IPS-NIHi7 (cell line): ENCODE measurements at regions not wholly inside any gene's neighbourhood (a gene's known extent, or its start where the extent isn't known, plus 50 kb on each side); places are given as distances from the start of the nearest gene placed in this dataset.
A peak's percentile ranks its signal among the peaks of the same experiment; 100 is the strongest.

Source experiments
- DNase-seq: peaks from one replicate; pipeline ENCODE4 v3.0.0; 2012; ENCODE audit warnings: mixed read lengths; ENCODE audit errors: extremely low spot score

- DNase-seq: peak; percentile 8
Observed at GRCh38 chr1:195847957-195848875, 760.0 kb downstream of the KCNT2 start.

GRCh38 chr1:195831789-195832188, 776.5 kb downstream of the KCNT2 start:
- no peak for DNase-seq

GRCh38 chr1:195828325-195828724, 779.9 kb downstream of the KCNT2 start:
- no peak for DNase-seq

DNA sequence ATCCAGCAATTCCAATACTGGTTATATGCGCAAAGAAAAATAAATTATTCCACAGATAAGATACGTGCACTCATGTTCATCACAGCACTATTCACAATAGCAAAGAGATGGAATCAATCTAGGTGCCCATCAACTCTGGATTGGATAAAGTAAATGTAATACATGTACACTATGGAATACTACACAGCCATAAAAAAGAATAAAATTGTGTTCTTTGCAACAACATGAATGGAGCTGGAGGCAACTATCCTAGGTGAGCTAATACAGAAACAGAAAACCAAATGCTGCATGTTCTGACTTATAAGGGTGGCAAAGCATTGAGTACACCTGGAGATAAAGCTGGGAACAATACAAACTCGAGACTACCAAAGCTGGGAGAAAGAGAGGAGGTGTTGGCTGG, 787.3 kb downstream of the KCNT2 start:
- no peak for DNase-seq

DNA sequence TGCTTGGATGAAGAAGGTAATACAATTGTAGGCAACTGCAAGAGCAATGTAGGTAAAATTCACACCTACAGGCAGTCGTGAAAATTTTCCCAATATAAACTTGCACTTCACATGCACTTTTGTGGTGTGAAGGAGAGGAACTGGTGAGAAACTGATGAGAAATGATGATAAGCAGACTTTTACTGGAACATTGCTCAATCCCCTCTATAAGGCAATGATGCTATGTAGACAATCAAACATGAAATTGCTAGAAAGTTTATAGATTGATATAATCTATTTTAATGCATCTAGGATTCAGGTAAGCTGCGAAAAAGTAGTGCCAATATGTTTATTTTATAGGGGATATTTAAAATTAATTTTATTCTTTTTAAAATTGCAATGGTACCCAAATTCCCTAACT, 802.2 kb downstream of the KCNT2 start:
- DNase-seq: no peak

- no peak for DNase-seq
Observed at GRCh38 chr1:195804547-195804946, 803.7 kb downstream of the KCNT2 start.

GRCh38 chr1:195799016-195799415, 809.2 kb downstream of the KCNT2 start:
- no peak for DNase-seq

- DNase-seq: no peak
Observed at GRCh38 chr1:195794225-195794624, 814.0 kb downstream of the KCNT2 start.

- no peak for DNase-seq
Observed at GRCh38 chr1:195791796-195792195, 816.4 kb downstream of the KCNT2 start.

GRCh38 chr1:195790514-195791168, 817.6 kb downstream of the KCNT2 start:
- no peak for DNase-seq

DNA sequence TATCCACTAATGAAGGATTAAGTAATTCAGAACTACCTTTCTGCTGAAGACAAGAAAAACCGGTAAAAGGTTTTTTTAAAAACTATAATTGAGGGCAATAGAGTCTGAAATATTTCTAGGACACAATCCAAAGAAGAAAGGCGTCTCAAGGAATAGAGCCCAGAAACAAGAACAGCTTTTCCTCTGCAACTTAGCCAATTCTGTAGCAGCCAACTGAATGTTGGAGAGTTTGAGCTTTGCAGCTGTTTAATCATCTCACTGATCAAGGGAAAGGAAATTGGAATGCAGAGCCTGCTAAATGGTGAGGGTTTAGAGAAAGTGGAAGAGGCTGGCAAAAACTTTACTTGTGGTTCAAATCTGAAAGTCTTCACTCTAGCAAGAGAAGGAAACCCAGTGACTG, 818.9 kb downstream of the KCNT2 start:
- DNase-seq: no peak

- DNase-seq: no peak
Observed at GRCh38 chr1:195788721-195789120, 819.5 kb downstream of the KCNT2 start.

DNA sequence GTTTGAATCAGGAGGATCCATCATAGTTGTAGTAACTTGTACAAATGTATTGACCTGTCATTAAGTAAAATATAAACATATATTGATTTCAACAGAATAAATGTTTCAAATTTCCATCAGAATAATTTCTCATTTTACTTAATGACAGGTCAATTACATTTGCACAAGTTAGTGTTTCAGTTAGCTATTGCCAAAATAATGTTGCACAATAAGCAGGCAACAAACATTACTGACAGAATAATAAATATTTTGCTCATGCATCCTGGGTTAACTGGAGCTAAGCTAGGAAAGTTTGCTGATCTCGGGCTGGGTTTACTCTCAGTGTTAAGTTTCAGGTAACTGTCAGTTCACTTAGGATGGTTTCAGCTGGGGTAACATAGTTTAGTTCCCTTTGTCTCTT, 822.4 kb downstream of the KCNT2 start:
- no peak for DNase-seq

- DNase-seq: no peak
Observed at GRCh38 chr1:195773931-195774330, 834.3 kb downstream of the KCNT2 start.

DNA sequence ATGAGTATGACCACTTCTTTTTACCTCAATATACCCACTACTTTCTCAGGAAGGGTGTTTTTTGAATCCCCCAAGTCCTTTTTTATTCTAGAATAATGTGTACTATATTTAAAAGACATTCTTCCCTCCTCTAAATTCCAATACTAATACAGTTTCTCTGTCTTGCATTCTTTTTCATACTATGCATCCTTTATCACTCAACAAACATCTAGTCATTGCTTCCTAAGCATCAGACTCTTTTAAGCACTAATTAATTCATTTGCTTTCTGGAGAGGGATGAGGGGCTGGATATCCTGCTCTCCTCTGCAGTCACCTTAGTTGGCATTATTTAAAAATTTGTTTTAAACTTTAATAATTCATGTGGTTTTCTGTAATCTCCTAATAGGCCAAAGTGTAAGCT, 838.8 kb downstream of the KCNT2 start:
- DNase-seq: no peak

- no peak for DNase-seq
Observed at GRCh38 chr1:195768936-195769335, 839.3 kb downstream of the KCNT2 start.

DNA sequence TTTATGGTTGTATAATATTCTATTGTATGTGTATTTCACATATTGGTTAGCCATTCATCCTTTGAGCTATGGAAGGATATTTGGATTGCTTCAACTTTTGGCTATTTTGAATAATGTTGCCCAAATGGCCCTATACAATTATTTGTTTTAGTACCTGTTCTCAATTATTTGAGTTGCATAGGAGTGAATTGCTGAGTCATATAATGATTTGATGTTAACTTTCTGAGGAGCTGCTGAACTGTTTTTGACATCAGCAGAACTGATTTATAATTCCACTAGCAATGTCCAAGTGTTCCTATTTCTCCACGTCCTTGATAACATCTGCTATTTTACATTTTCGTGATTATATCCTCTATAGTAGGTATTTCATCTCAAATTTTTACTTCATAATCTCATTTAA, 839.9 kb downstream of the KCNT2 start:
- no peak for DNase-seq

- no peak for DNase-seq
Observed at GRCh38 chr1:195766709-195767108, 841.5 kb downstream of the KCNT2 start.

DNA sequence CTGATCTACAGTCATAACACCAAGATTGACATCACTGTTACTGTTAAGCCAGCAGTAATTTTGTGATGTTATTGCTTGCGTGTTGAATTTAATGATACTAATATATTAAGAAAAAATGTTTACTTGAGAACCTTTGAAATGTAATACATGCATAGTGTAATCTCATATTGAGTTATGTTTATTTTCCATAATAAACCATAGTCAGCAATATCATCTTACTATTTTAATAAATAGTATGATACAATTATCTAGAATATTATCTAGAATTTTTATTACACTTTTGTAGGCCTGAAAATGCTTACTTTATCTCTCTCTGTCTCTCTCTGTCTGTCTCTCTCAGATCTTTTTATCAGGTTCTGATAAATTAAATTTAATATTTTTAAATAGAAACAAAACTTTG, 843.1 kb downstream of the KCNT2 start:
- DNase-seq: no peak

- no peak for DNase-seq
Observed at GRCh38 chr1:195763907-195764374, 844.3 kb downstream of the KCNT2 start.

- peak; percentile 11 for DNase-seq
Observed at GRCh38 chr1:195763146-195763906, 844.9 kb downstream of the KCNT2 start.

DNA sequence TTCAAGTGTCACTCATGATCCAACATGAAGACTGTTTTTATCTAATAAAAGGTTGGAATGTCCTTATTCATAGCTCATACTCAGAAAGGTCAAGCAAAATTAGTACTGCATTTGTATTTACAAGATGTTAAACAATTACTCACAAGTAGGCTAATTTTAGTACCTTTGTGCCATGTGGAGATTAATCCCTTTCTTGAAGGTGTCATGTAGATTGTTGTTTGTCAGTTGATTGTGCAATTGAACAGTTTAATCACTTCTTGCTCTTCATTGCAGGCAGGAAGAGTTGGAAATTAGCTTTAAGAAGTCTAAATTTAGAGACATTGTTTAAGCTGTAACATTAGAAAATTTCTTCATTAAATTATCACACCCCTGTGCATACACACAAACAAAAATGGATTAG, 847.1 kb downstream of the KCNT2 start:
- no peak for DNase-seq
